CD4-positive, alpha-beta T cell (primary cell): ENCODE measurements at regions not wholly inside any gene's neighbourhood (a gene's known extent, or its start where the extent isn't known, plus 50 kb on each side); places are given as distances from the start of the nearest gene placed in this dataset.
A peak's percentile ranks its signal among the peaks of the same experiment; 100 is the strongest.

ENCODE experiments used
- ATAC-seq: fragments of 200-7000 bp; cut with Tn5 transposase; one replicate; pipeline ENCODE4 v1.10.0; 2022; ENCODE audit warnings: mild to moderate bottlenecking; ENCODE audit not compliant: poor library complexity
- CTCF ChIA-PET: fragments of 350-600 bp; sonication (Branson Sonifier 250); formaldehyde crosslinking; loops from one replicate; lab custom pipeline; 2021; ENCODE audit warnings: antibody characterized with exemption, inconsistent platforms; lab: Charles Lee
- POLR2A ChIA-PET: fragments of 350-600 bp; sonication (Branson Sonifier 250); formaldehyde crosslinking; loops from one replicate; lab custom pipeline; 2021; ENCODE audit warnings: antibody characterized with exemption, inconsistent platforms; lab: Charles Lee
- DNase-seq, 14 experiments: peaks; one replicate each; pipeline ENCODE4 v3.0.0-alpha.2; 2013 to 2020; ENCODE audit warnings: mixed read lengths in 2 of 14
- H3K27ac ChIP-seq, 2 donors: one replicate each; pipeline versions ENCODE4 v1.5.1 to v1.7.0; 2013; ENCODE audit warnings: low read length in 2 of 2, low read depth in 1 of 2, mild to moderate bottlenecking in 1 of 2
- H3K27me3 ChIP-seq, 2 experiments: 1 replicate in 1 of 2; 2 replicates in 1 of 2; pipeline versions ENCODE4 v1.6.1 to v1.7.0; 2013; ENCODE audit warnings: low read length in 2 of 2, control low read depth in 1 of 2, mild to moderate bottlenecking in 1 of 2, moderate library complexity in 1 of 2; ENCODE audit not compliant: insufficient read depth in 2 of 2, control insufficient read depth in 1 of 2
- H3K36me3 ChIP-seq: one replicate; pipeline ENCODE4 v1.6.1; 2013; ENCODE audit warnings: low read length, control low read depth; ENCODE audit not compliant: insufficient read depth
- H3K4me1 ChIP-seq: one replicate; pipeline ENCODE4 v1.6.1; 2013; ENCODE audit warnings: low read length, control low read depth; ENCODE audit not compliant: insufficient read depth
- H3K4me3 ChIP-seq: one replicate; pipeline ENCODE4 v1.5.1; 2013; ENCODE audit warnings: mild to moderate bottlenecking, low read length, moderate library complexity
- H3K9me3 ChIP-seq, 2 experiments: 1 replicate in 1 of 2; 2 replicates in 1 of 2; pipeline versions ENCODE4 v1.6.1 to v1.7.0; 2013; ENCODE audit warnings: low read length in 2 of 2, mild to moderate bottlenecking in 2 of 2, control low read depth in 1 of 2, moderate library complexity in 1 of 2; ENCODE audit not compliant: control insufficient read depth in 1 of 2, insufficient read depth in 1 of 2
- H3K27ac Mint-ChIP-seq: one replicate; pipeline ENCODE4 v1.8.0; 2020; ENCODE audit warnings: mixed read lengths
- H3K27me3 Mint-ChIP-seq: one replicate; pipeline ENCODE4 v1.8.0; 2021; ENCODE audit warnings: mixed read lengths
- H3K36me3 Mint-ChIP-seq: one replicate; pipeline ENCODE4 v1.8.0; 2021; ENCODE audit warnings: low read depth, mixed read lengths
- H3K4me1 Mint-ChIP-seq: one replicate; pipeline ENCODE4 v1.8.0; 2021; ENCODE audit warnings: low read depth, mixed read lengths
- H3K4me3 Mint-ChIP-seq: one replicate; pipeline ENCODE4 v1.8.0; 2020; ENCODE audit warnings: mild to moderate bottlenecking, mixed read lengths
- H3K9me3 Mint-ChIP-seq: one replicate; pipeline ENCODE4 v1.8.0; 2020; ENCODE audit warnings: mixed read lengths
- intact Hi-C, 2 experiments: fragments of 100-400 bp; cut with DNase I in 1 of 2; cut with micrococcal nuclease in 1 of 2; formaldehyde crosslinking; loops; one replicate each; pipeline versions ENCODE4 v1.15.1 to v1.9.0; 2023 to 2025; cut with DNase I, micrococcal nuclease
- TF ChIP-seq, protein P1 (sequence below): fragments of 200-600 bp; IDR thresholded peaks from one replicate; pipeline ENCODE4 v1.8.0; 2022; ENCODE audit warnings: antibody characterized with exemption, mild to moderate bottlenecking

DNA sequence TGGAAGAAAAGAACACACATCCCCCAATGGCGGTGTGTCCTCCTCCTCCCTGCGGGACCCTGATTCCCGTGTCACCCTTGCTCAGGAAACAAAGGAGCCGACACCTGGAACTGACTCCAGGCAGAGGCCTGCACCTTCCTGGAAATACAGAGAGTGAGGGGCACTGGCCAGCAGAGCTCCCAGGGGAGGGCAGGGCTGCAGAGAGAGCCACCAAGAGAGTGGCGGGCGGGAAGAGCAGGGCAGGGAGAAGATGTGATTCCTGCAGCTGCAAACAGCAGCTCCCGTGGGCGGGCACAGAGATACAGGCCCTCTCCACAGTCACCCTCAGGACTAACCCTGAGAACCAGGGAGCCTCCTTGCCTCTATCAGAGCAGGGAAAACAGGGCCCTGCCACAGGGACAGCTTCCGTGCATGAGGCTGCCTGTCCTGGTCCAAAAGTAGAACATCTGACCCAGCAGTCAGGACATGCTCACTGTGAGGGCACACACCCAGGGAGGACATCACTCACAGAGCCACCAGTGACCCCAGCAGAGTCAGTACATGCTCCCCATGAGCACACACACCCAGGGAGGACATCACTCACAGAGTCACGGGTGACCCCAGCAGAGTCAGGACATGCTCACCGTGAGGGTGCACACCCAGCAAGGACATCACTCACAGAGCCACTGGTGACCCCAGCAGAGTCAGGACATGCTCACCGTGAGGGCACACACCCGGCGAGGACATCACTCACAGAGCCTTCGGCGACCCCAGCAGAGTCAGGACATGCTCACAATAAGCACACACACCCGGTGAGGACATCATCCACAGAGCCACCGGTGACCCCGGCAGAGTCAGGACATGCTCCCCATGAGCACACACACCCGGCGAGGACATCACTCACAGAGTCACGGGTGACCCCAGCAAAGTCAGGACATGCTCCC lies 193.1 kb downstream of the DLL1 start:
- H3K36me3 Mint-ChIP-seq: no peaks in the 10 kb centered on the region
- no peak overlapping the region for H3K4me3 Mint-ChIP-seq
- TF ChIP-seq, protein P1, sequence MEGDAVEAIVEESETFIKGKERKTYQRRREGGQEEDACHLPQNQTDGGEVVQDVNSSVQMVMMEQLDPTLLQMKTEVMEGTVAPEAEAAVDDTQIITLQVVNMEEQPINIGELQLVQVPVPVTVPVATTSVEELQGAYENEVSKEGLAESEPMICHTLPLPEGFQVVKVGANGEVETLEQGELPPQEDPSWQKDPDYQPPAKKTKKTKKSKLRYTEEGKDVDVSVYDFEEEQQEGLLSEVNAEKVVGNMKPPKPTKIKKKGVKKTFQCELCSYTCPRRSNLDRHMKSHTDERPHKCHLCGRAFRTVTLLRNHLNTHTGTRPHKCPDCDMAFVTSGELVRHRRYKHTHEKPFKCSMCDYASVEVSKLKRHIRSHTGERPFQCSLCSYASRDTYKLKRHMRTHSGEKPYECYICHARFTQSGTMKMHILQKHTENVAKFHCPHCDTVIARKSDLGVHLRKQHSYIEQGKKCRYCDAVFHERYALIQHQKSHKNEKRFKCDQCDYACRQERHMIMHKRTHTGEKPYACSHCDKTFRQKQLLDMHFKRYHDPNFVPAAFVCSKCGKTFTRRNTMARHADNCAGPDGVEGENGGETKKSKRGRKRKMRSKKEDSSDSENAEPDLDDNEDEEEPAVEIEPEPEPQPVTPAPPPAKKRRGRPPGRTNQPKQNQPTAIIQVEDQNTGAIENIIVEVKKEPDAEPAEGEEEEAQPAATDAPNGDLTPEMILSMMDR: no peak
- Histone ChIP-seq H3K4me1 (no peaks in the 10 kb centered on the region), H3K36me3 (no peaks in the 10 kb centered on the region), H3K9me3 (peaks cover 0 to 6% of the 10 kb centered on the region in 2 experiments), H3K27me3 (no peaks in the 10 kb centered on the region), H3K27ac (no peak overlapping the region), H3K4me3 (no peak overlapping the region)
- H3K4me1 Mint-ChIP-seq: no peaks in the 10 kb centered on the region
- H3K27ac Mint-ChIP-seq: no peak overlapping the region
- CTCF ChIA-PET: no interaction called here
- no peaks in the 10 kb centered on the region for H3K9me3 Mint-ChIP-seq
- DNase-seq: peak in 2 of 14 experiments; percentile 2 to 28
- POLR2A ChIA-PET: no interaction called here
- intact Hi-C loops: no loop called here
- no peaks in the 10 kb centered on the region for H3K27me3 Mint-ChIP-seq
- ATAC-seq: no peak

DNA sequence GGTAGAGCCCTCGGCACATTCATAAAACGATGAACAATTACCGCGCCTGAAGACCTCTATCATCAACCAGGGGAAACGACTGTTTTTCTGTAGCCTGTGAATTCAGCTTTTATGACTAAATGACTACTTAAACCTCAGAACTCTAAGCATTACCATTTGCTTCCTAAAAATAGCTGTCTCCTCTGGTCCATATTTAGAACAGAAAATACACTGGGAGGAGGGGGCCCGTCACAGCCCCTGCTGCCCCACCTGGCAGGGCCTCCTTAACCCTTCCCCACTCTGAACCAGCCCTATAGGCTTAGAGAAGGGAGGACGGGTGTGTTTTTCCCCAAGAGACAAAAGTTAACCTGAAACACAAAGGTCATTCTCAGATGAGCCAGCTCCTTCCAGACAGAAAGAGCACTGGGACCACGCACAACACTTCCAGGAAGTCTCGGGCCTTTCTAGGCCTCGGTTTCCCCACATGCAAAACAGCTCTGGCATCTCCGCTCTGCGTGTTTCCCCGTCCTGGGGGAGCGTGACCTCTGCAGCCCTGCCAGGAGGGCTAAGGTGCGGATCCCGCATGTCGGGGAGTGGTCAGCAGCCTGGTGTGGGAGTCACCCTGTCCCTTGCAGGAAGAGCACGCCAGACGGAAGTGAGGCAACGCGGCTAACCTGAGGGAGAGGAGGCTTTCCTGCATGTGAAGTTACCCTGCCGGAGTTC lies 193.9 kb downstream of the DLL1 start:
- DNase-seq (peak in 1 of 14 experiments; percentile 5), ATAC-seq (no peak)
- H3K27me3 ChIP-seq: no peaks in the 10 kb centered on the region
- peaks cover 0 to 6% of the 10 kb centered on the region in 2 experiments for H3K9me3 ChIP-seq
- intact Hi-C loops: no loop called here
- H3K4me3 ChIP-seq: no peak overlapping the region
- POLR2A ChIA-PET: no interaction called here
- Mint-ChIP-seq H3K27me3 (no peaks in the 10 kb centered on the region), H3K9me3 (no peaks in the 10 kb centered on the region), H3K4me1 (no peaks in the 10 kb centered on the region), H3K27ac (no peak overlapping the region), H3K4me3 (no peak overlapping the region), H3K36me3 (no peaks in the 10 kb centered on the region)
- TF ChIP-seq, protein P1: no peak
- no peaks in the 10 kb centered on the region for H3K4me1 ChIP-seq
- CTCF ChIA-PET: no interaction called here
- H3K36me3 ChIP-seq: no peaks in the 10 kb centered on the region
- no peak overlapping the region for H3K27ac ChIP-seq

DNA sequence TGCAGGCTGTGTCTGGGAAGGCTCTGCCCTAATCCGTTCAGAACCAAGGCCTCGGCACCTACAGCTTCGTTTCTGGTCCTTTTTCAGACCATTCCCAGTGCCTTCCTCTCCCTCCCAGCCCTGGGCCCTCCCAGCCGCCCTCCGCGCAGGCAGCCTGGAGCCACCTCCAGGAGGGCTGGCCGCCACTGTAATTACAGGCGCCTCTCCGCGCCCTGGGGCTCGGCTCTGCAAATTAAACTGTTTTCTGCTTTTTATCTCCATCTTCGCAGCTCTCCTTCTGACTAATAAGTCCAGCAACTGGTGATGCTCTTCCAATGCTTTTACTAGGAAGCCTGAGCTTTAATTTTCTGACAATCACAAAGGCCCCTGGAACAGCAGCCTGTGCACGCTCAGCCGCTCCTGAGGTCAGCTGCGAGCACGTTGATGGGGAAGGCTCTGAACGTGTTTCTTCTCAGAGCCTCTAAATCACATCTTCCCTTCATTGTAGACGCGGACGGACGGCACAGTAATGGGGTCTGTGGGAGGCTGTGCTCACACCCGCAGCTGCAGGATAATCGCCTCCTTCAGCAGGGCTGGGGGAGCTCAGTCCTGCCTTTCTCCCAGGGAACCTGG lies 194.6 kb downstream of the DLL1 start:
- H3K27me3 ChIP-seq: no peaks in the 10 kb centered on the region
- POLR2A ChIA-PET: no interaction called here
- DNase-seq (peak in 2 of 14 experiments; percentile 3 to 28), ATAC-seq (no peak)
- peaks cover 0 to 2% of the 10 kb centered on the region in 2 experiments for H3K9me3 ChIP-seq
- CTCF ChIA-PET: no interaction called here
- H3K4me1 Mint-ChIP-seq: no peaks in the 10 kb centered on the region
- H3K36me3 Mint-ChIP-seq: no peaks in the 10 kb centered on the region
- TF ChIP-seq, protein P1: no peak
- intact Hi-C loops: no loop called here
- no peak overlapping the region for H3K27ac ChIP-seq
- no peak overlapping the region for H3K27ac Mint-ChIP-seq
- no peaks in the 10 kb centered on the region for H3K27me3 Mint-ChIP-seq
- no peak overlapping the region for H3K4me3 Mint-ChIP-seq
- peaks cover 3% of the 10 kb centered on the region for H3K4me1 ChIP-seq
- no peaks in the 10 kb centered on the region for H3K9me3 Mint-ChIP-seq
- H3K4me3 ChIP-seq: no peak overlapping the region
- H3K36me3 ChIP-seq: no peaks in the 10 kb centered on the region
